ENCODE measurements at regions not wholly inside any gene's neighbourhood (a gene's known extent, or its start where the extent isn't known, plus 50 kb on each side); places are given as distances from the start of the nearest gene placed in this dataset.
"Not testable (repeated sequence)": the region's sequence is repeated elsewhere in the genome, so short reads cannot be mapped to it uniquely, and the experiment has no call there.

- ATAC-seq = peak; percentile 56
- Mint-ChIP-seq H3K36me3 (ENCODE audit: low read depth) (no peaks in the 10 kb centered on the region), H3K4me3 (no peak overlapping the region), H3K4me1 (ENCODE audit: low read depth) (peaks cover 65% of the 10 kb centered on the region), H3K27me3 (peaks cover 8% of the 10 kb centered on the region), H3K27ac (peak overlapping the region; percentile 8), H3K9me3 (no peaks in the 10 kb centered on the region)
- DNase-seq = no peak
- POLR2A ChIA-PET = interaction anchor here (0.7 to 3.6 kb wide), 5 partner anchors 10 to 1596 kb away, joined by 3 to 12 read pairs (median 3); no protein-coding TSS in a partner anchor
- no peak for TF ChIP-seq CTCF (IDR thresholded peaks at IDR 0.05)
- CTCF ChIA-PET = interaction anchor here (0.8 to 1.6 kb wide), 3 partner anchors 11 to 65 kb away, joined by 3 to 4 read pairs (median 3); no protein-coding TSS in a partner anchor
- intact Hi-C loops (cut with micrococcal nuclease) = no loop called here
These were observed 211.4 kb downstream of the KCNRG start for GRCh38 chr13:50226515-50227155.

- intact Hi-C loops (cut with micrococcal nuclease) = no loop called here
- no peak overlapping the region for H3K4me3 Mint-ChIP-seq
- CTCF ChIA-PET = interaction anchor here (0.8 kb wide), 1 partner anchor 64 kb away, joined by 3 read pairs; no protein-coding TSS in a partner anchor
- H3K36me3 Mint-ChIP-seq (ENCODE audit: low read depth) = no peaks in the 10 kb centered on the region
- POLR2A ChIA-PET = interaction anchor here (0.7 to 3.6 kb wide), 4 partner anchors 9 to 1596 kb away, joined by 3 to 12 read pairs (median 3); no protein-coding TSS in a partner anchor
- no peak for TF ChIP-seq CTCF (IDR thresholded peaks at IDR 0.05)
- H3K27me3 Mint-ChIP-seq = peaks cover 8% of the 10 kb centered on the region
- peak; percentile 40 for DNase-seq
- peak overlapping the region; percentile 13 for H3K27ac Mint-ChIP-seq
- no peaks in the 10 kb centered on the region for H3K9me3 Mint-ChIP-seq
- H3K4me1 Mint-ChIP-seq (ENCODE audit: low read depth) = peaks cover 63% of the 10 kb centered on the region
- ATAC-seq = peak; percentile 21
These were observed 212.1 kb downstream of the KCNRG start for GRCh38 chr13:50227361-50227760.

GRCh38 chr13:50228527-50228926, 213.3 kb downstream of the KCNRG start:
- CTCF ChIA-PET = no interaction called here
- ATAC-seq (no peak), DNase-seq (no peak)
- Mint-ChIP-seq H3K27me3 (peaks cover 11% of the 10 kb centered on the region), H3K9me3 (peaks cover 6% of the 10 kb centered on the region), H3K27ac (no peak overlapping the region), H3K36me3 (ENCODE audit: low read depth) (peaks cover 7% of the 10 kb centered on the region), H3K4me3 (no peak overlapping the region), H3K4me1 (ENCODE audit: low read depth) (peaks cover 63% of the 10 kb centered on the region)
- intact Hi-C loops (cut with micrococcal nuclease) = no loop called here
- POLR2A ChIA-PET = no interaction called here
- TF ChIP-seq CTCF (IDR thresholded peaks at IDR 0.05) = no peak

GRCh38 chr13:50229960-50230661, 214.9 kb downstream of the KCNRG start:
- no peak for TF ChIP-seq CTCF (IDR thresholded peaks at IDR 0.05)
- Mint-ChIP-seq H3K4me3 (no peak overlapping the region), H3K36me3 (ENCODE audit: low read depth) (peaks cover 7% of the 10 kb centered on the region), H3K27ac (no peak overlapping the region), H3K9me3 (peaks cover 6% of the 10 kb centered on the region), H3K27me3 (peaks cover 8% of the 10 kb centered on the region), H3K4me1 (ENCODE audit: low read depth) (peaks cover 49% of the 10 kb centered on the region)
- intact Hi-C loops (cut with micrococcal nuclease) = no loop called here
- ATAC-seq (peak; percentile 43), DNase-seq (no peak)
- POLR2A ChIA-PET = interaction anchor here (1.1 kb wide), 1 partner anchor 14 kb away, joined by 3 read pairs; no protein-coding TSS in a partner anchor
- CTCF ChIA-PET = interaction anchor here (0.9 to 1.4 kb wide), 2 partner anchors 63 to 233 kb away, joined by 3 read pairs; partner anchors contain the start of gene TRIM13

GRCh38 chr13:50230662-50230978, 215.4 kb downstream of the KCNRG start:
- no peak overlapping the region for H3K4me3 Mint-ChIP-seq
- H3K36me3 Mint-ChIP-seq (ENCODE audit: low read depth) = peaks cover 9% of the 10 kb centered on the region
- TF ChIP-seq CTCF (IDR thresholded peaks at IDR 0.05) = no peak
- no peak overlapping the region for H3K27ac Mint-ChIP-seq
- intact Hi-C loops (cut with micrococcal nuclease) = no loop called here
- ATAC-seq (no peak), DNase-seq (no peak)
- peaks cover 11% of the 10 kb centered on the region for H3K27me3 Mint-ChIP-seq
- POLR2A ChIA-PET = interaction anchor here (1.1 kb wide), 1 partner anchor 13 kb away, joined by 3 read pairs; no protein-coding TSS in a partner anchor
- CTCF ChIA-PET = interaction anchor here (0.9 to 1.4 kb wide), 2 partner anchors 64 to 233 kb away, joined by 3 read pairs; partner anchors contain the start of gene TRIM13
- H3K4me1 Mint-ChIP-seq (ENCODE audit: low read depth) = peaks cover 50% of the 10 kb centered on the region
- peaks cover 6% of the 10 kb centered on the region for H3K9me3 Mint-ChIP-seq

GRCh38 chr13:50233574-50233973, 218.3 kb downstream of the KCNRG start:
- DNase-seq; H3K4me3 Mint-ChIP-seq; H3K36me3 Mint-ChIP-seq (ENCODE audit: low read depth); ATAC-seq; CTCF ChIA-PET; H3K27ac Mint-ChIP-seq; H3K9me3 Mint-ChIP-seq; intact Hi-C loops (cut with micrococcal nuclease): not testable (repeated sequence)
- POLR2A ChIA-PET = interaction anchor here (1.1 kb wide), 1 partner anchor 11 kb away, joined by 3 read pairs; no protein-coding TSS in a partner anchor
- Mint-ChIP-seq H3K27me3 (peaks cover 11% of the 10 kb centered on the region), H3K4me1 (ENCODE audit: low read depth) (peaks cover 49% of the 10 kb centered on the region)
